ENCODE measurements at regions not wholly inside any gene's neighbourhood (a gene's known extent, or its start where the extent isn't known, plus 50 kb on each side); places are given as distances from the start of the nearest gene placed in this dataset.

GRCh38 chr10:110376021-110376766, 71.5 kb upstream of the SMNDC1 start:
- no peak for DNase-seq

- DNase-seq = no peak
Measured at GRCh38 chr10:110376767-110377160, 72.0 kb upstream of the SMNDC1 start.

GRCh38 chr10:110378006-110378405, 73.3 kb upstream of the SMNDC1 start:
- no peak for DNase-seq

- no peak for DNase-seq
Measured at GRCh38 chr10:110378533-110379108, 73.9 kb upstream of the SMNDC1 start.

GRCh38 chr10:110379831-110380230, 75.1 kb upstream of the SMNDC1 start:
- DNase-seq = no peak

GRCh38 chr10:110380293-110380692, 75.6 kb upstream of the SMNDC1 start:
- DNase-seq = no peak

- no peak for DNase-seq
Measured at GRCh38 chr10:110382695-110383094, 78.0 kb upstream of the SMNDC1 start.

- no peak for DNase-seq
Measured at GRCh38 chr10:110387617-110387982, 82.9 kb upstream of the SMNDC1 start.

GRCh38 chr10:110387983-110388686, 83.4 kb upstream of the SMNDC1 start:
- peak; percentile 65 for DNase-seq

- no peak for DNase-seq
Measured at GRCh38 chr10:110388687-110389052, 84.0 kb upstream of the SMNDC1 start.

- DNase-seq = no peak
Measured at GRCh38 chr10:110389255-110389654, 84.5 kb upstream of the SMNDC1 start.

GRCh38 chr10:110391541-110391940, 86.8 kb upstream of the SMNDC1 start:
- no peak for DNase-seq

GRCh38 chr10:110392121-110392520, 87.4 kb upstream of the SMNDC1 start:
- no peak for DNase-seq

- no peak for DNase-seq
Measured at GRCh38 chr10:110392868-110393740, 88.4 kb upstream of the SMNDC1 start.

- no peak for DNase-seq
Measured at GRCh38 chr10:110393866-110394265, 89.1 kb upstream of the SMNDC1 start.

- DNase-seq = no peak
Measured at GRCh38 chr10:110394296-110394695, 89.6 kb upstream of the SMNDC1 start.

GRCh38 chr10:110394898-110395297, 90.2 kb upstream of the SMNDC1 start:
- no peak for DNase-seq

GRCh38 chr10:110395350-110396283, 90.9 kb upstream of the SMNDC1 start:
- DNase-seq = no peak

- no peak for DNase-seq
Measured at GRCh38 chr10:110396284-110396651, 91.5 kb upstream of the SMNDC1 start.

GRCh38 chr10:110397856-110398255, 93.1 kb upstream of the SMNDC1 start:
- no peak for DNase-seq

- no peak for DNase-seq
Measured at GRCh38 chr10:110398419-110399105, 93.8 kb upstream of the SMNDC1 start.
